PC-3 (cell line): ENCODE measurements at regions not wholly inside any gene's neighbourhood (a gene's known extent, or its start where the extent isn't known, plus 50 kb on each side); places are given as distances from the start of the nearest gene placed in this dataset.

Experiments
- EZH2 ChIP-seq: fragments of 300-600 bp; sonication (generic); IDR thresholded peaks from one replicate; pipeline ENCODE4 v1.6.1; 2017; ENCODE audit warnings: antibody characterized with exemption, mild to moderate bottlenecking, low read length; ENCODE audit not compliant: unreplicated experiment
- EZH2phosphoT487 ChIP-seq: fragments of 300-600 bp; sonication (generic); IDR thresholded peaks from 2 replicates; pipeline ENCODE4 v1.6.1; 2018; ENCODE audit warnings: mild to moderate bottlenecking, antibody characterized with exemption, low read length, borderline replicate concordance
- TF ChIP-seq, protein P1 (sequence below): fragments of 300-600 bp; sonication (generic); conservative IDR thresholded peaks from 2 replicates; pipeline ENCODE4 v1.5.1; 2017; ENCODE audit warnings: antibody characterized with exemption, low read depth, mild to moderate bottlenecking, low read length

DNA sequence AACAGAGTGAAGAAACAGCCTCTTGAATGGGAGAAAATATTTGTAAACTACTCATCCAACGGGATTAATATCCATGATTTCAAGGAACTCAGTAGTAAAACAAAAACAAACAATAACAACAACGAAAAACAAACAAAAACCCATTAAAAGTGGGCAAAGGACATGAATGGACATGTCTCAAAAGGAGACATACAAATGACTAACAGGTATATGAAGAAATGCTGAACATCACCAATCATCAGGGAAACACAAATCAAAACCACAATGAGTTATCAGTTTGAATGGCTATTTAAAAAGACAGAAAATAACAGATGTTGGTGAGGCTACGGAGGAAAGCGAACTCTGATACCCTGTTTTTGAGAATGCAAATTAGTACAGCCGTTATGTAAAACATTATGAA is 224.8 kb upstream of the NRXN1 start:
- TF ChIP-seq, protein P1, sequence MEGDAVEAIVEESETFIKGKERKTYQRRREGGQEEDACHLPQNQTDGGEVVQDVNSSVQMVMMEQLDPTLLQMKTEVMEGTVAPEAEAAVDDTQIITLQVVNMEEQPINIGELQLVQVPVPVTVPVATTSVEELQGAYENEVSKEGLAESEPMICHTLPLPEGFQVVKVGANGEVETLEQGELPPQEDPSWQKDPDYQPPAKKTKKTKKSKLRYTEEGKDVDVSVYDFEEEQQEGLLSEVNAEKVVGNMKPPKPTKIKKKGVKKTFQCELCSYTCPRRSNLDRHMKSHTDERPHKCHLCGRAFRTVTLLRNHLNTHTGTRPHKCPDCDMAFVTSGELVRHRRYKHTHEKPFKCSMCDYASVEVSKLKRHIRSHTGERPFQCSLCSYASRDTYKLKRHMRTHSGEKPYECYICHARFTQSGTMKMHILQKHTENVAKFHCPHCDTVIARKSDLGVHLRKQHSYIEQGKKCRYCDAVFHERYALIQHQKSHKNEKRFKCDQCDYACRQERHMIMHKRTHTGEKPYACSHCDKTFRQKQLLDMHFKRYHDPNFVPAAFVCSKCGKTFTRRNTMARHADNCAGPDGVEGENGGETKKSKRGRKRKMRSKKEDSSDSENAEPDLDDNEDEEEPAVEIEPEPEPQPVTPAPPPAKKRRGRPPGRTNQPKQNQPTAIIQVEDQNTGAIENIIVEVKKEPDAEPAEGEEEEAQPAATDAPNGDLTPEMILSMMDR: no peak
- TF ChIP-seq EZH2 (no peak), EZH2phosphoT487 (no peak)
